ENCODE measurements at regions not wholly inside any gene's neighbourhood (a gene's known extent, or its start where the extent isn't known, plus 50 kb on each side); places are given as distances from the start of the nearest gene placed in this dataset.

DNA sequence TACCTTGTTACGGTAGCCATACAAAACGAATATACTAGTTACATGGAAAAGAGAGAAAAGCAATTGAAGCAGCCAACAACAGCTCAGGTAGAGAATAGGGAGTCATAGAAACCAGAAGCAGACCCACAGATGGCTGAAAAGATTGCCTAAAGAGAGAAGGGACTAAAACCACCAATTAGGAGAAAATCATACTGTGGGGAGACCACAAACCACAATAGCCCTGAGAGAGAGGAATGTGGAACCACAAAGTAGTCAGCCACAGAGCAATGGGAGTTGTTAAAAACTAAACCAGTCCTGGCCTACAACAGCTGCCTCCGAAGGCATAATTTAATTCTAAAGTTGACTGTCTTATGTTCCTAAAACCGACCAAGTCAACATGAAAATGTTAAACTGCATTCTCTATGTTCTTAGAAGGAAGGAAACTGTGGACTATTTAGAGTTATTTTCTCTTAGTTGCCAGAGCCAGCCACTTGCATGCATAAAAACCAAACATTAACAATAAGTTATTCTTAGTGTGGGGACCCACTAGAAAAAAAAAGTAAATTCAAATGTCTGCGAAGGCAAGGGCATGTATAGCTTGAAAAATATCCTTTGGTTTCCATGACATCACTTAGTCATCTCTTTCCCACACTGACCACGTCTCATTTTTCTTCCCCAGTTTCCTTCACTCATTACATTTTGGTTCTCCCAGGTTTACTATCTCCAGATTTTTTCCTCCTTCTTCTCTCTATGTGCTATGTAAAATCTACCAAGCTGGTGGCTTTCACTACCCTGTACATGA, 398.1 kb downstream of the NOVA1 start:
- TF ChIP-seq RUNX1 (IDR thresholded peaks at IDR 0.05; ENCODE audit: low read depth) (no peak), HNRNPH1 (optimal IDR thresholded peaks at IDR 0.05; ENCODE audit: low read depth, low read length) (no peak), EP300 (IDR thresholded peaks at IDR 0.05; ENCODE audit: low read length) (no peak), HOXB6 (CRISPR knock-in tag; IDR thresholded peaks at IDR 0.05; ENCODE audit: borderline replicate concordance) (no peak), NCOR1 (IDR thresholded peaks at IDR 0.05) (no peak), MYC (IDR thresholded peaks at IDR 0.05; ENCODE audit: low read depth, low read length) (no peak), MYC (CRISPR knock-in tag; IDR thresholded peaks at IDR 0.05; ENCODE audit: borderline replicate concordance, low read depth) (no peak), NCOA4 (IDR thresholded peaks at IDR 0.05; ENCODE audit: partially characterized antibody) (no peak), HMG20A (CRISPR knock-in tag; conservative IDR thresholded peaks at IDR 0.05) (no peak), FOXA3 (CRISPR knock-in tag; conservative IDR thresholded peaks at IDR 0.05 in 1 of 2, IDR thresholded peaks at IDR 0.05 in 1 of 2) (no peak), NR0B1 (IDR thresholded peaks at IDR 0.05; ENCODE audit: partially characterized antibody) (no peak), TCF3 (CRISPR knock-in tag; IDR thresholded peaks at IDR 0.05) (no peak), PHTF2 (CRISPR knock-in tag; IDR thresholded peaks at IDR 0.05) (no peak), DNMT1 (IDR thresholded peaks at IDR 0.05) (no peak), MXD1 (CRISPR knock-in tag; IDR thresholded peaks at IDR 0.05; ENCODE audit: borderline replicate concordance, poor library complexity, severe bottlenecking) (no peak), HIVEP1 (CRISPR knock-in tag; IDR thresholded peaks at IDR 0.05) (no peak), ZNF444 (CRISPR knock-in tag; IDR thresholded peaks at IDR 0.05) (no peak), ZNF77 (CRISPR knock-in tag; IDR thresholded peaks at IDR 0.05) (no peak), MBD2 (IDR thresholded peaks at IDR 0.05; ENCODE audit: borderline replicate concordance, low read depth) (no peak), MED1 (CRISPR knock-in tag; IDR thresholded peaks at IDR 0.05; ENCODE audit: borderline replicate concordance) (no peak)
- TF ChIP-seq, protein P1, sequence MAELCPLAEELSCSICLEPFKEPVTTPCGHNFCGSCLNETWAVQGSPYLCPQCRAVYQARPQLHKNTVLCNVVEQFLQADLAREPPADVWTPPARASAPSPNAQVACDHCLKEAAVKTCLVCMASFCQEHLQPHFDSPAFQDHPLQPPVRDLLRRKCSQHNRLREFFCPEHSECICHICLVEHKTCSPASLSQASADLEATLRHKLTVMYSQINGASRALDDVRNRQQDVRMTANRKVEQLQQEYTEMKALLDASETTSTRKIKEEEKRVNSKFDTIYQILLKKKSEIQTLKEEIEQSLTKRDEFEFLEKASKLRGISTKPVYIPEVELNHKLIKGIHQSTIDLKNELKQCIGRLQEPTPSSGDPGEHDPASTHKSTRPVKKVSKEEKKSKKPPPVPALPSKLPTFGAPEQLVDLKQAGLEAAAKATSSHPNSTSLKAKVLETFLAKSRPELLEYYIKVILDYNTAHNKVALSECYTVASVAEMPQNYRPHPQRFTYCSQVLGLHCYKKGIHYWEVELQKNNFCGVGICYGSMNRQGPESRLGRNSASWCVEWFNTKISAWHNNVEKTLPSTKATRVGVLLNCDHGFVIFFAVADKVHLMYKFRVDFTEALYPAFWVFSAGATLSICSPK (IDR thresholded peaks at IDR 0.05; ENCODE audit: borderline replicate concordance), result no peak
- DNase-seq (ENCODE audit: extremely low read depth in 1 of 4, low spot score in 3 of 4) (no peak), ATAC-seq (no peak), FAIRE-seq (no peak)
- ChIA-PET POLR2A (no interaction called here), CTCF (ENCODE audit: low intra/inter-chr PET ratio) (no interaction called here)
- H3K9me1 ChIP-seq (ENCODE audit: control insufficient read depth, insufficient read depth, low read length), result no peaks in the 10 kb centered on the region
- H3K4me1 ChIP-seq (replicated peaks in 1 of 2; ENCODE audit: control insufficient read depth in 2 of 2, insufficient read depth in 2 of 2, low read length in 2 of 2), result no peaks in the 10 kb centered on the region
- no peaks in the 10 kb centered on the region for H3K79me2 ChIP-seq (ENCODE audit: control insufficient read depth, insufficient read depth, low read length)
- in situ Hi-C loops (cut with MboI), result no loop called here
- H3K4me3 ChIP-seq, result no peak overlapping the region
- no peaks in the 10 kb centered on the region for H3K27me3 ChIP-seq (ENCODE audit: control insufficient read depth in 2 of 2, insufficient read depth in 2 of 2, low read length in 2 of 2)
- H2AFZ ChIP-seq (ENCODE audit: low read depth, low read length), result no peak overlapping the region
- WGBS (ENCODE audit: insufficient coverage, low coverage, missing lambda C conversion rate), result 0% methylated on average over 4 of the region's 6 CpGs
- H3K9me3 ChIP-seq (replicated peaks; ENCODE audit: control insufficient read depth, insufficient read depth, low read depth, low read length), result no peaks in the 10 kb centered on the region
- no peak overlapping the region for H3K9ac ChIP-seq (ENCODE audit: insufficient read depth in 1 of 2, low read depth in 2 of 2, low read length in 2 of 2)
- H4K20me1 ChIP-seq (replicated peaks; ENCODE audit: control insufficient read depth, insufficient read depth, low read length), result no peaks in the 10 kb centered on the region
- H3K4me2 ChIP-seq (ENCODE audit: insufficient read depth, low read length), result no peak overlapping the region
- no peak overlapping the region for H3K27ac ChIP-seq (ENCODE audit: extremely low read depth, low read depth, low read length)
- H3K36me3 ChIP-seq (ENCODE audit: control insufficient read depth, insufficient read depth, low read length), result no peaks in the 10 kb centered on the region
- intact Hi-C loops (cut with micrococcal nuclease), result no loop called here
- BruUV-seq (replicated peaks), result no TSS peak

All from K562 (cell line).